ENCODE measurements at regions not wholly inside any gene's neighbourhood (a gene's known extent, or its start where the extent isn't known, plus 50 kb on each side); places are given as distances from the start of the nearest gene placed in this dataset.

DNA sequence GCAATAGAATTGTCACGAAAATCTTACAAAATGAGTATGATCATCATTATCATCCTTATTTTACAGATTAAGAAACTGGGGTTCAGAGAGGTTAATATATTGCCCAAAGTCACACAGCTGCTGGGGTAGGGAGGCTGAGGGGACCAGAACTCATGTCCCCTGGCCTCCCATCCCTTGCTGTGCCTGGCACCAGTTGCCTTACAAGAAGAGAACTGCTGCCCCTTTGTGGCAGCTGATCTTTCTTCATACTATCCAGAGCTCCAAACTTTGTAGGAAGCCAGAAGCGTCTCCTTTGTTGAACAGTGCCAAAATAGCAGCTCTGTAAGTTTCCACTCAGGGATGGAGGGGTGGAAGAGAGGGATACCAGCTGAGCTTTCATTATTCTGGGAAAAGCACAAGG is 236.8 kb upstream of the TBC1D5 start:
- Histone ChIP-seq H3K4me1 (ENCODE audit: control insufficient read depth, insufficient read depth, low read length) (no peaks in the 10 kb centered on the region), H3K27me3 (ENCODE audit: control insufficient read depth, insufficient read depth, low read length) (no peaks in the 10 kb centered on the region), H3K36me3 (ENCODE audit: control insufficient read depth, insufficient read depth, low read length) (no peaks in the 10 kb centered on the region), H3K27ac (ENCODE audit: low read depth, low read length) (no peak overlapping the region), H3K9me3 (ENCODE audit: control insufficient read depth, insufficient read depth, low read length) (no peaks in the 10 kb centered on the region), H3K4me3 (ENCODE audit: low read depth, low read length) (no peak overlapping the region)
- WGBS (ENCODE audit: insufficient coverage), result no CpG with 5 or more reads among the region's 2 CpGs
- peak in 1 of 6 donors; percentile 5 for DNase-seq (ENCODE audit: low read depth in 4 of 6, low spot score in 6 of 6)

DNA sequence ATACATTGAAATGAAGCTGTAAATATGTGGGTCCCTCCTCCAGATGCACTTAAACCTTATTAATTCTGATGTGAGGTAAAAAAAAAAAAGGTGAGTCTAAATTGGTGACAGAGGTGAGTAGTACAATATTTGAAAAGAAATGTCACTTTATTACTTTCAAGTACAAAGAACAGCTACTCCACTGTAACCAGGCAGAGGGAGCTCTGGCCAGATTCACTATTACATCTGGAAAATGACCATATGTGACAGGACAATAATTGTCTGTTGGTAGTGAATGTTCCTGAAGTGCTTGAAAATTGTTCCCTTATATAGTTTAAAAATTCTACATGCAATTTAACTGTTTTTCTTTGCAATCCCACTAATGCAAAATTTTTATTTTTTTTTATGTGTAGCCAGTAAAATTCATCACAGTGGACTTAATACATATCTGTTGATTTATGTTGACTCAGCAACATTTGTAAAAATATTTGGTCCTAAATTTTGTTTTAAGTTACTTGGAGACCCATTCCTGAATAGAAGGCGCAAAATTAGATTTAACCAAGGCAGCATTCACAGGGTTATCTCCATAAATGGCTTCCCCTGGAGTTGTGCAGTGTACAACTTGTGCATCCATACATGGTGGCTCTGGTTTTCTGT is 231.9 kb upstream of the TBC1D5 start:
- no peaks in the 10 kb centered on the region for H3K9me3 ChIP-seq (ENCODE audit: control insufficient read depth, insufficient read depth, low read length)
- no peaks in the 10 kb centered on the region for H3K36me3 ChIP-seq (ENCODE audit: control insufficient read depth, insufficient read depth, low read length)
- H3K27me3 ChIP-seq (ENCODE audit: control insufficient read depth, insufficient read depth, low read length), result no peaks in the 10 kb centered on the region
- H3K4me1 ChIP-seq (ENCODE audit: control insufficient read depth, insufficient read depth, low read length), result no peaks in the 10 kb centered on the region
- H3K4me3 ChIP-seq (ENCODE audit: low read depth, low read length), result no peak overlapping the region
- WGBS (ENCODE audit: insufficient coverage), result 100% methylated on average over 1 of the region's 1 CpG
- peak in 1 of 6 donors; percentile 40 for DNase-seq (ENCODE audit: low read depth in 4 of 6, low spot score in 6 of 6)
- H3K27ac ChIP-seq (ENCODE audit: low read depth, low read length), result no peak overlapping the region

GRCh38 chr3:17972959-17973906 is 230.8 kb upstream of the TBC1D5 start:
- Histone ChIP-seq H3K27ac (ENCODE audit: low read depth, low read length) (no peak overlapping the region), H3K4me1 (ENCODE audit: control insufficient read depth, insufficient read depth, low read length) (no peaks in the 10 kb centered on the region), H3K27me3 (ENCODE audit: control insufficient read depth, insufficient read depth, low read length) (no peaks in the 10 kb centered on the region), H3K9me3 (ENCODE audit: control insufficient read depth, insufficient read depth, low read length) (no peaks in the 10 kb centered on the region), H3K4me3 (ENCODE audit: low read depth, low read length) (no peak overlapping the region), H3K36me3 (ENCODE audit: control insufficient read depth, insufficient read depth, low read length) (no peaks in the 10 kb centered on the region)
- peak in 2 of 6 donors; percentile 9 to 33 for DNase-seq (ENCODE audit: low read depth in 4 of 6, low spot score in 6 of 6)
- WGBS (ENCODE audit: insufficient coverage), result 67% methylated on average over 1 of the region's 10 CpGs

- peak in 1 of 6 donors; percentile 2 for DNase-seq (ENCODE audit: low read depth in 4 of 6, low spot score in 6 of 6)
- no peak overlapping the region for H3K27ac ChIP-seq (ENCODE audit: low read depth, low read length)
- no peaks in the 10 kb centered on the region for H3K27me3 ChIP-seq (ENCODE audit: control insufficient read depth, insufficient read depth, low read length)
- H3K36me3 ChIP-seq (ENCODE audit: control insufficient read depth, insufficient read depth, low read length), result no peaks in the 10 kb centered on the region
- H3K4me1 ChIP-seq (ENCODE audit: control insufficient read depth, insufficient read depth, low read length), result peaks cover under 1% of the 10 kb centered on the region
- WGBS (ENCODE audit: insufficient coverage), result no CpG with 5 or more reads among the region's 1 CpG
- H3K4me3 ChIP-seq (ENCODE audit: low read depth, low read length), result no peak overlapping the region
- no peaks in the 10 kb centered on the region for H3K9me3 ChIP-seq (ENCODE audit: control insufficient read depth, insufficient read depth, low read length)
Measured at GRCh38 chr3:17972476-17972875, 230.0 kb upstream of the TBC1D5 start.

- H3K4me3 ChIP-seq (ENCODE audit: low read depth, low read length), result no peak overlapping the region
- H3K9me3 ChIP-seq (ENCODE audit: control insufficient read depth, insufficient read depth, low read length), result no peaks in the 10 kb centered on the region
- WGBS (ENCODE audit: insufficient coverage), result 67% methylated on average over 1 of the region's 1 CpG
- no peak overlapping the region for H3K27ac ChIP-seq (ENCODE audit: low read depth, low read length)
- H3K36me3 ChIP-seq (ENCODE audit: control insufficient read depth, insufficient read depth, low read length), result no peaks in the 10 kb centered on the region
- H3K27me3 ChIP-seq (ENCODE audit: control insufficient read depth, insufficient read depth, low read length), result no peaks in the 10 kb centered on the region
- peaks cover 5% of the 10 kb centered on the region for H3K4me1 ChIP-seq (ENCODE audit: control insufficient read depth, insufficient read depth, low read length)
- DNase-seq (ENCODE audit: low read depth in 4 of 6, low spot score in 6 of 6), result no peak
Measured at GRCh38 chr3:17972030-17972429, 229.6 kb upstream of the TBC1D5 start.

DNA sequence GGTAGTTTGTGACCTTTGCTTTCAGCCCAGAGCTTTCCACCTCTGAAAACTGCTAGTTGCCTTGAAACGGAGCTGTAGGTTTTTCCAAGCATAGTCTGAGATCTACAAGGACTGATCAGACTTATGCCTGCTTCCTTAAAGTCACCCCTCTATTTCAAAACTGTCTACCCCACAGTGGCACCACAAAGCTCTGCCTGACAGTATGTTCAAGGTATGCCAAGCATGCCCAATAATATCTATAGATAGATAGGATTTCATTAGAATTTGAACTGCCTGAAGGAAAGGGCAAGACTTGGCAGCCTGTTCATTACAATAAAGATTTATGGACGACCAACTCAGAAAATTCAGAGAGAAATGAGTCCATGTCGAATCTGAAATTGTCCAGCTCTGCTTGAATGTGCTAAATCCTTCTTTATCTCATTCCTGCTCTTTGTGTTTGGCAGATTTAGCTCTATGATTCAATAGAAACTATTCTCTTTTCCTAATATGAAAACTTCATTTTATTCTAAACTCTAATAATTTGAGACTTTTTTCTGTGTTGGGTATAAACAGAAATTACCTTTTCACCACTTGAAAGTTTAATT is 227.6 kb upstream of the TBC1D5 start:
- H3K9me3 ChIP-seq (ENCODE audit: control insufficient read depth, insufficient read depth, low read length), result no peaks in the 10 kb centered on the region
- H3K27me3 ChIP-seq (ENCODE audit: control insufficient read depth, insufficient read depth, low read length), result no peaks in the 10 kb centered on the region
- no peak for DNase-seq (ENCODE audit: low read depth in 4 of 6, low spot score in 6 of 6)
- no peak overlapping the region for H3K27ac ChIP-seq (ENCODE audit: low read depth, low read length)
- no peaks in the 10 kb centered on the region for H3K36me3 ChIP-seq (ENCODE audit: control insufficient read depth, insufficient read depth, low read length)
- WGBS (ENCODE audit: insufficient coverage), result 60% methylated on average over 1 of the region's 3 CpGs
- H3K4me1 ChIP-seq (ENCODE audit: control insufficient read depth, insufficient read depth, low read length), result peaks cover 5% of the 10 kb centered on the region
- H3K4me3 ChIP-seq (ENCODE audit: low read depth, low read length), result no peak overlapping the region

DNA sequence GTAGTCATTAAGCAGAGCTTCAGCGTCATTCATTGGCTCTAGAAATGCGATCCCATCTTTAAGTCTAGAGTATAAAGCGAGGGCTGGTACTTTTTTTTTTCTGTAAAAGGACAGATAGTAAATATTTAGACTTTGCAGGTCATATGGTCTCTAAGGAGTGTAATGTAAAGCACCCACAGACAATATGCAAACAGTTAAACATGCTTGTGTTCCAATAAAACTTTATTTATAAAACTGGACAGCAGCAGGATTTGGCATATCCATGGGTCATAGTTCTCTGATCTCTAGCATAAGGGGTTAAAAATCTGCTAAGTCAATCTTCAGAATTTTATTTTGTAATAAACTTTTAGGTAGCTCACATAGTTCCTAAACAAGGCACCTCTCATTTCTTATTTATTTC is 226.8 kb upstream of the TBC1D5 start:
- no peaks in the 10 kb centered on the region for H3K27me3 ChIP-seq (ENCODE audit: control insufficient read depth, insufficient read depth, low read length)
- H3K4me3 ChIP-seq (ENCODE audit: low read depth, low read length), result no peak overlapping the region
- peaks cover 5% of the 10 kb centered on the region for H3K4me1 ChIP-seq (ENCODE audit: control insufficient read depth, insufficient read depth, low read length)
- H3K9me3 ChIP-seq (ENCODE audit: control insufficient read depth, insufficient read depth, low read length), result no peaks in the 10 kb centered on the region
- DNase-seq (ENCODE audit: low read depth in 4 of 6, low spot score in 6 of 6), result no peak
- WGBS (ENCODE audit: insufficient coverage), result 100% methylated on average over 2 of the region's 3 CpGs
- H3K36me3 ChIP-seq (ENCODE audit: control insufficient read depth, insufficient read depth, low read length), result no peaks in the 10 kb centered on the region
- no peak overlapping the region for H3K27ac ChIP-seq (ENCODE audit: low read depth, low read length)

DNA sequence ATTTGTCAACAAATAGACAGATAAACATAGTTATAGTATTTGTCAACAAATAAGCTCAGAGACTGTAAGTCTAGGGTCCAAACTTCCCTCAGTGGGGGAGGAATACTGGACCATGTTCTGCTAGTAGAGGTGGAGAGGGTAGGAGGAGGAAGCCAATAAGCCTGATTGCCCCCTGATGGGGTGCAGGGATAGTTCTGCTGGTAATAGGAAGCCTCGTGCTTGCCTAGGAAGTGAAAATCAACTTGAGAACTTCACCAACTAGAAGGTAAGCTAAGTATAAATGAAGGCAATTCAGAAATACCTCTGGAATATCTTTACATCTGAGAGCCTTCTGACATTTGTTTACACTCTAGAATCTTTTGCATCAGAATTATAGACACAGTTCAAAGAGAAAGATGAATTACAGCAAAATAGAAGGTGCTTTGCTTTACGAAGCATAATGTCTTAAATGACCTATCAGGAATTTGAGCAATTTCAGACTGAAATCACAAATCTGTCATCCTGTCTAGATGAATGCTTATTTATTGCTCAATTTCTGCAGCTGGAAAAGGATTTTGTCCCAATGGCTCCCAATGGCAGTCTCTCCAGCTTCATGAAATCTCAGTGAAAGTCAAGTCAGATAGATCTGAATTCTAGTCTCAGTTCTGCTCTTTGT is 225.6 kb upstream of the TBC1D5 start:
- DNase-seq (ENCODE audit: low read depth in 4 of 6, low spot score in 6 of 6), result no peak
- H3K4me3 ChIP-seq (ENCODE audit: low read depth, low read length), result no peak overlapping the region
- no peaks in the 10 kb centered on the region for H3K36me3 ChIP-seq (ENCODE audit: control insufficient read depth, insufficient read depth, low read length)
- no peaks in the 10 kb centered on the region for H3K9me3 ChIP-seq (ENCODE audit: control insufficient read depth, insufficient read depth, low read length)
- 100% methylated on average over 2 of the region's 2 CpGs for WGBS (ENCODE audit: insufficient coverage)
- H3K4me1 ChIP-seq (ENCODE audit: control insufficient read depth, insufficient read depth, low read length), result peaks cover 5% of the 10 kb centered on the region
- no peak overlapping the region for H3K27ac ChIP-seq (ENCODE audit: low read depth, low read length)
- no peaks in the 10 kb centered on the region for H3K27me3 ChIP-seq (ENCODE audit: control insufficient read depth, insufficient read depth, low read length)

GRCh38 chr3:17967111-17967510 is 224.7 kb upstream of the TBC1D5 start:
- Histone ChIP-seq H3K4me1 (ENCODE audit: control insufficient read depth, insufficient read depth, low read length) (peaks cover 5% of the 10 kb centered on the region), H3K36me3 (ENCODE audit: control insufficient read depth, insufficient read depth, low read length) (no peaks in the 10 kb centered on the region), H3K4me3 (ENCODE audit: low read depth, low read length) (no peak overlapping the region), H3K27me3 (ENCODE audit: control insufficient read depth, insufficient read depth, low read length) (no peaks in the 10 kb centered on the region), H3K27ac (ENCODE audit: low read depth, low read length) (no peak overlapping the region), H3K9me3 (ENCODE audit: control insufficient read depth, insufficient read depth, low read length) (no peaks in the 10 kb centered on the region)
- DNase-seq (ENCODE audit: low read depth in 4 of 6, low spot score in 6 of 6), result peak in 2 of 6 donors; percentile 39 to 45
- WGBS (ENCODE audit: insufficient coverage), result 57% methylated on average over 5 of the region's 5 CpGs
